OCI-LY1 (cell line): ENCODE measurements at regions not wholly inside any gene's neighbourhood (a gene's known extent, or its start where the extent isn't known, plus 50 kb on each side); places are given as distances from the start of the nearest gene placed in this dataset.

Source experiments
- EZH2 ChIP-seq: fragments of 200-600 bp; sonication (generic), shearing (Covaris generic); IDR thresholded peaks from 2 replicates; pipeline ENCODE4 v1.8.0; 2017; ENCODE audit warnings: borderline replicate concordance, mixed run types, mild to moderate bottlenecking, antibody characterized with exemption, low read length, moderate library complexity, mixed read lengths
- TF ChIP-seq, protein P1 (sequence below): fragments of 200-600 bp; sonication (generic), shearing (Covaris generic); IDR thresholded peaks from 2 replicates; pipeline ENCODE4 v1.5.1; 2017; ENCODE audit warnings: mild to moderate bottlenecking, antibody characterized with exemption, low read length, moderate library complexity, mixed read lengths

DNA sequence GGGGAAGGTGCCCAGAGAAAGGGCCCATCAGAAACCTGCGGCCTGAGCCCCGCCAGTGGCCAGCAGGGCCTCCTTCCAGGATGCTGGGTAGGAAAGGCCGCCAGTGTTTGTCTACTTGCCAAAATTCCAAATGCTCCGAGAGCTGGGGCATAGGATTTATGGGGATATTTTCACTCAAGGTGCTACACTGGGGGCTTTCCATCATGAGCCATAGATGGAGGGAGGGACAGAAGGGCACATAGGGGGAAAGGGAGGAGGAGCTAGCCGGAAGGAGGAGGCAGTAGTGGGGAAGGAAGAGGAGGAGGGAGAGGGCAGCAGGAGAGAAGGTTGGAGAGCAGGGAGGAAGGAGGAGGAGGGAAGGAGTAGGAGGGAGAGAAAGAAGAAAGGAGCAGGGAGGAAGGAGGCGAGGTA is 494.7 kb upstream of the PROK2 start:
- TF ChIP-seq, protein P1, sequence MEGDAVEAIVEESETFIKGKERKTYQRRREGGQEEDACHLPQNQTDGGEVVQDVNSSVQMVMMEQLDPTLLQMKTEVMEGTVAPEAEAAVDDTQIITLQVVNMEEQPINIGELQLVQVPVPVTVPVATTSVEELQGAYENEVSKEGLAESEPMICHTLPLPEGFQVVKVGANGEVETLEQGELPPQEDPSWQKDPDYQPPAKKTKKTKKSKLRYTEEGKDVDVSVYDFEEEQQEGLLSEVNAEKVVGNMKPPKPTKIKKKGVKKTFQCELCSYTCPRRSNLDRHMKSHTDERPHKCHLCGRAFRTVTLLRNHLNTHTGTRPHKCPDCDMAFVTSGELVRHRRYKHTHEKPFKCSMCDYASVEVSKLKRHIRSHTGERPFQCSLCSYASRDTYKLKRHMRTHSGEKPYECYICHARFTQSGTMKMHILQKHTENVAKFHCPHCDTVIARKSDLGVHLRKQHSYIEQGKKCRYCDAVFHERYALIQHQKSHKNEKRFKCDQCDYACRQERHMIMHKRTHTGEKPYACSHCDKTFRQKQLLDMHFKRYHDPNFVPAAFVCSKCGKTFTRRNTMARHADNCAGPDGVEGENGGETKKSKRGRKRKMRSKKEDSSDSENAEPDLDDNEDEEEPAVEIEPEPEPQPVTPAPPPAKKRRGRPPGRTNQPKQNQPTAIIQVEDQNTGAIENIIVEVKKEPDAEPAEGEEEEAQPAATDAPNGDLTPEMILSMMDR: no peak
- TF ChIP-seq EZH2: no peak
